B cell (primary cell): ENCODE measurements at regions not wholly inside any gene's neighbourhood (a gene's known extent, or its start where the extent isn't known, plus 50 kb on each side); places are given as distances from the start of the nearest gene placed in this dataset.

Experiments used
- ATAC-seq: fragments of 200-7000 bp; cut with Tn5 transposase; one replicate; pipeline ENCODE4 v1.10.0; 2021; ENCODE audit warnings: low read depth, mild to moderate bottlenecking, moderate number of reproducible peaks, moderate library complexity
- CTCF ChIA-PET: fragments of 350-600 bp; sonication (Branson Sonifier 250); formaldehyde crosslinking; loops from one replicate; lab custom pipeline; 2021; ENCODE audit warnings: antibody characterized with exemption, inconsistent platforms; lab: Charles Lee
- POLR2A ChIA-PET: fragments of 350-600 bp; sonication (Branson Sonifier 250); formaldehyde crosslinking; loops from one replicate; lab custom pipeline; 2021; ENCODE audit warnings: antibody characterized with exemption; lab: Charles Lee
- DNase-seq: peaks from one replicate; pipeline ENCODE4 v3.0.0; 2013
- H2AFZ ChIP-seq: 2 replicates; pipeline ENCODE4 v1.6.1; 2012; ENCODE audit warnings: mild to moderate bottlenecking, low read depth, low read length; ENCODE audit not compliant: insufficient read depth, poor library complexity, severe bottlenecking
- H3K27ac ChIP-seq, 2 donors: 1 replicate in 1 of 2; 2 replicates in 1 of 2; pipeline ENCODE4 v1.5.1; 2012 to 2013; ENCODE audit warnings: low read length in 2 of 2, mild to moderate bottlenecking in 2 of 2, moderate library complexity in 1 of 2
- H3K27me3 ChIP-seq, 4 experiments: fragments of 200-600 bp in 1 of 4; sonication (generic) in 1 of 4; replicated peaks in 1 of 4; 1 replicate in 2 of 4; 2 replicates in 2 of 4; pipeline versions ENCODE4 v1.6.1 to v1.7.0; 2013 to 2016; ENCODE audit warnings: low read length in 3 of 4, mild to moderate bottlenecking in 2 of 4, mixed read lengths in 1 of 4, moderate library complexity in 1 of 4; ENCODE audit not compliant: insufficient read depth in 4 of 4, control insufficient read depth in 3 of 4; ENCODE audit errors: control extremely low read depth in 1 of 4
- H3K36me3 ChIP-seq, 2 experiments: replicated peaks in 1 of 2; 1 replicate in 1 of 2; 2 replicates in 1 of 2; pipeline versions ENCODE4 v1.6.1 to v1.7.1; 2013; ENCODE audit warnings: low read length in 1 of 2; ENCODE audit not compliant: insufficient read depth in 2 of 2, control insufficient read depth in 1 of 2; ENCODE audit errors: control extremely low read depth in 1 of 2, extremely low read depth in 1 of 2
- H3K4me1 ChIP-seq, 2 donors: fragments of 200-600 bp in 1 of 2; sonication (generic) in 1 of 2; 1 replicate in 1 of 2; 2 replicates in 1 of 2; pipeline versions ENCODE4 v1.5.1 to v1.6.1; 2013 to 2017; ENCODE audit warnings: low read length in 2 of 2; ENCODE audit not compliant: control insufficient read depth in 2 of 2, insufficient read depth in 2 of 2
- H3K4me2 ChIP-seq: replicated peaks from 2 replicates; pipeline ENCODE3; 2012; ENCODE audit warnings: mild to moderate bottlenecking, low read depth, low read length; ENCODE audit not compliant: poor library complexity, severe bottlenecking
- H3K4me3 ChIP-seq, 5 experiments: fragments of 200-600 bp in 1 of 5; sonication (generic) in 1 of 5; 1 replicate in 3 of 5; 2 replicates in 2 of 5; pipeline versions ENCODE4 v1.5.1 to v1.7.0; 2011 to 2016; ENCODE audit warnings: low read length in 4 of 5, mild to moderate bottlenecking in 4 of 5, low read depth in 2 of 5, control low read depth in 1 of 5, moderate library complexity in 1 of 5; ENCODE audit not compliant: insufficient read depth in 1 of 5; ENCODE audit errors: control extremely low read depth in 1 of 5, extremely low read depth in 1 of 5
- H3K79me2 ChIP-seq: fragments of 200-600 bp; sonication (generic); one replicate; pipeline ENCODE4 v1.6.0; 2016; ENCODE audit warnings: low read length; ENCODE audit not compliant: control insufficient read depth, insufficient read depth
- H3K9ac ChIP-seq: fragments of 200-600 bp; sonication (generic); 2 replicates; pipeline ENCODE4 v1.6.1; 2017; ENCODE audit warnings: mild to moderate bottlenecking, low read length, moderate library complexity
- H3K9me3 ChIP-seq, 3 donors: one replicate each; pipeline versions ENCODE4 v1.6.1 to v1.7.1; 2013; ENCODE audit warnings: low read length in 2 of 3; ENCODE audit not compliant: control insufficient read depth in 2 of 3, insufficient read depth in 1 of 3; ENCODE audit errors: control extremely low read depth in 1 of 3
- H4K20me1 ChIP-seq: 2 replicates; pipeline ENCODE4 v1.6.0; 2012; ENCODE audit warnings: mild to moderate bottlenecking, low read length; ENCODE audit not compliant: insufficient read depth, control insufficient read depth, poor library complexity, severe bottlenecking
- H3K27ac Mint-ChIP-seq: one replicate; pipeline ENCODE4 v1.8.0; 2021; ENCODE audit warnings: mixed read lengths
- H3K27me3 Mint-ChIP-seq: one replicate; pipeline ENCODE4 v1.8.0; 2021; ENCODE audit warnings: mixed read lengths
- H3K4me1 Mint-ChIP-seq: one replicate; pipeline ENCODE4 v1.8.0; 2021; ENCODE audit warnings: mixed read lengths
- H3K4me3 Mint-ChIP-seq: one replicate; pipeline ENCODE4 v1.8.0; 2021; ENCODE audit warnings: mixed read lengths
- H3K9me3 Mint-ChIP-seq: one replicate; pipeline ENCODE4 v1.8.0; 2022; ENCODE audit warnings: mixed read lengths; ENCODE audit not compliant: insufficient read depth
- CTCF ChIP-seq: fragments of 200-600 bp; IDR thresholded peaks from one replicate; pipeline ENCODE4 v1.8.0; 2022; ENCODE audit warnings: antibody characterized with exemption, mild to moderate bottlenecking
- EZH2 ChIP-seq: IDR thresholded peaks from 2 replicates; pipeline ENCODE4 v1.6.1; 2012; ENCODE audit warnings: borderline replicate concordance, low read depth, mild to moderate bottlenecking, moderate library complexity, low read length; ENCODE audit not compliant: insufficient read depth, poor library complexity, severe bottlenecking
- WGBS: methylation state at CpG from one replicate; pipeline ENCODE4 v1.1.5; 2013; ENCODE audit warnings: missing lambda C conversion rate; ENCODE audit not compliant: insufficient coverage; 5-methylcytosine and 5-hydroxymethylcytosine counted together
- intact Hi-C: fragments of 100-400 bp; cut with micrococcal nuclease; formaldehyde crosslinking; loops from one replicate; pipeline ENCODE4 v1.10.0; 2022

GRCh38 chr13:63629591-63629990, 2213.9 kb upstream of the PCDH20 start:
- Mint-ChIP-seq H3K4me1 (no peaks in the 10 kb centered on the region), H3K27me3 (no peaks in the 10 kb centered on the region), H3K4me3 (no peak overlapping the region), H3K9me3 (peaks cover 2% of the 10 kb centered on the region), H3K27ac (no peak overlapping the region)
- Histone ChIP-seq H3K9me3 (no peaks in the 10 kb centered on the region), H3K27me3 (no peaks in the 10 kb centered on the region), H3K4me1 (no peaks in the 10 kb centered on the region), H3K36me3 (no peaks in the 10 kb centered on the region), H3K4me3 (no peak overlapping the region), H3K27ac (no peak overlapping the region), H4K20me1 (no peaks in the 10 kb centered on the region), H3K9ac (no peak overlapping the region), H3K4me2 (no peak overlapping the region), H2AFZ (no peak overlapping the region), H3K79me2 (no peaks in the 10 kb centered on the region)
- no CpG with 5 or more reads among the region's 2 CpGs for WGBS
- intact Hi-C loops: no loop called here
- POLR2A ChIA-PET: no interaction called here
- TF ChIP-seq EZH2: no peak
- ATAC-seq: no peak
- CTCF ChIA-PET: no interaction called here
- DNase-seq: no peak

GRCh38 chr13:63628310-63628709, 2212.7 kb upstream of the PCDH20 start:
- ChIA-PET POLR2A (no interaction called here), CTCF (no interaction called here)
- no peaks in the 10 kb centered on the region for H3K36me3 ChIP-seq
- WGBS: 100% methylated on average over 1 of the region's 3 CpGs
- no peak for TF ChIP-seq CTCF
- DNase-seq (no peak), ATAC-seq (no peak)
- no peak overlapping the region for H3K9ac ChIP-seq
- no peaks in the 10 kb centered on the region for H4K20me1 ChIP-seq
- H2AFZ ChIP-seq: no peak overlapping the region
- no peaks in the 10 kb centered on the region for H3K4me1 ChIP-seq
- H3K27me3 ChIP-seq: no peaks in the 10 kb centered on the region
- no peak overlapping the region for H3K4me3 Mint-ChIP-seq
- no peaks in the 10 kb centered on the region for H3K79me2 ChIP-seq
- H3K4me2 ChIP-seq: no peak overlapping the region
- peaks cover 7% of the 10 kb centered on the region for H3K9me3 Mint-ChIP-seq
- H3K9me3 ChIP-seq: no peaks in the 10 kb centered on the region
- H3K4me3 ChIP-seq: no peak overlapping the region
- intact Hi-C loops: no loop called here
- no peak overlapping the region for H3K27ac ChIP-seq
- H3K27ac Mint-ChIP-seq: no peak overlapping the region
- H3K4me1 Mint-ChIP-seq: no peaks in the 10 kb centered on the region
- no peaks in the 10 kb centered on the region for H3K27me3 Mint-ChIP-seq
